Kidney (tissue), 13 donors: ENCODE measurements at regions not wholly inside any gene's neighbourhood (a gene's known extent, or its start where the extent isn't known, plus 50 kb on each side); places are given as distances from the start of the nearest gene placed in this dataset.

Experiments used
- DNase-seq, 5 donors: peaks; one replicate each; pipeline ENCODE4 v3.0.0-alpha.2; 2013 to 2020
- FAIRE-seq: peaks from 2 replicates; lab custom pipeline; 2012; peaks lifted over from hg19 to GRCh38; lab: Jason Lieb, UNC
- H3K27ac ChIP-seq, 2 donors: one replicate each; pipeline ENCODE4 v1.7.0; 2013; ENCODE audit warnings: low read depth in 2 of 2, low read length in 2 of 2, inconsistent platforms in 1 of 2
- H3K27me3 ChIP-seq: one replicate; pipeline ENCODE4 v1.7.1; 2013; ENCODE audit warnings: low read length, inconsistent platforms; ENCODE audit not compliant: control insufficient read depth, insufficient read depth
- H3K36me3 ChIP-seq, 3 donors: one replicate each; pipeline versions ENCODE4 v1.7.0 to v1.7.1; 2013; ENCODE audit warnings: low read length in 3 of 3, control low read depth in 1 of 3, inconsistent platforms in 1 of 3; ENCODE audit not compliant: insufficient read depth in 3 of 3, control insufficient read depth in 2 of 3
- H3K4me1 ChIP-seq, 3 donors: one replicate each; pipeline versions ENCODE4 v1.7.0 to v1.7.1; 2013; ENCODE audit warnings: low read length in 3 of 3, inconsistent platforms in 1 of 3, low read depth in 1 of 3; ENCODE audit not compliant: control insufficient read depth in 2 of 3, insufficient read depth in 2 of 3
- H3K4me3 ChIP-seq, 3 donors: one replicate each; pipeline versions ENCODE4 v1.7.0 to v1.8.1; 2013; ENCODE audit warnings: low read length in 3 of 3, control low read depth in 1 of 3, inconsistent platforms in 1 of 3
- H3K9ac ChIP-seq, 3 donors: one replicate each; pipeline versions ENCODE4 v1.7.0 to v1.7.1; 2013; ENCODE audit warnings: low read length in 3 of 3, control low read depth in 1 of 3, inconsistent platforms in 1 of 3
- H3K9me3 ChIP-seq, 3 donors: one replicate each; pipeline versions ENCODE4 v1.7.0 to v1.7.1; 2013; ENCODE audit warnings: low read length in 3 of 3, control low read depth in 1 of 3, inconsistent platforms in 1 of 3; ENCODE audit not compliant: control insufficient read depth in 2 of 3, insufficient read depth in 1 of 3
- intact Hi-C: fragments of 100-400 bp; cut with DNase I; formaldehyde crosslinking; loops from one replicate; pipeline ENCODE4 v1.11.1; 2022
- TF ChIP-seq, protein P1 (sequence below): IDR thresholded peaks from 3 replicates; pipeline ENCODE4 v1.5.1; 2012; ENCODE audit warnings: mild to moderate bottlenecking, moderate library complexity, borderline replicate concordance; ENCODE audit not compliant: insufficient read depth; ENCODE audit errors: extremely low read depth
- donor health status: control.
- donor health status: control.
- donor health status: control.
- donor health status: control.
- donor health status: control.
- donor health status: DM: yes; HTN: yes; CAD: no.
- donor health status: Normal renal cell carcinoma (clear cell type).

GRCh38 chr2:60335533-60336237, 217.8 kb downstream of the BCL11A start:
- no peaks in the 10 kb centered on the region for H3K9me3 ChIP-seq
- no peak for FAIRE-seq

DNA sequence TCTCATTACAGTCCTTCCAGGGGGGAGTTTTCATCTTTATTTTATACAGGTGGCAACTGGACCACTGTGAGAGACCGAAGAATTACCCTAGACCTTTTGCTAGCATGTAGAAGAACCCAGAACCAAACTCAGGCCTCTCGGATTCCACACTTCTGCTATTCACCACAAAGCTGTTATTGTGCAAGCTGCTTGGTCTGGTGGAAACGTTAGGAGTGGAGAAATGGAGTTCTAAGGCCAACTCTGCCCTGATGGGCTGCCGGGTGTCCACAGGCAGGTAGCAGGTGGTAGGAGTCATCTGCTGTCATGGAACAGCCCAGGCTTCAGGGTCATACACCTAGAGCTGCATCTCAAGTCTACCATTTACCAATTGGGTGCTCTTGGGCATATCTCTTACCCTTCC, 218.8 kb downstream of the BCL11A start:
- intact Hi-C loops: no loop called here

More at GRCh38 chr2:60335533-60336237, 217.8 kb downstream of the BCL11A start:
- H3K36me3 ChIP-seq: no peaks in the 10 kb centered on the region
- H3K27ac ChIP-seq: no peak overlapping the region
- peak in 1 of 5 donors; percentile 14 for DNase-seq
- no peaks in the 10 kb centered on the region for H3K4me1 ChIP-seq
- intact Hi-C loops: no loop called here
- no peak overlapping the region for H3K9ac ChIP-seq
- no peaks in the 10 kb centered on the region for H3K27me3 ChIP-seq
- no peak overlapping the region for H3K4me3 ChIP-seq
- TF ChIP-seq, protein P1, sequence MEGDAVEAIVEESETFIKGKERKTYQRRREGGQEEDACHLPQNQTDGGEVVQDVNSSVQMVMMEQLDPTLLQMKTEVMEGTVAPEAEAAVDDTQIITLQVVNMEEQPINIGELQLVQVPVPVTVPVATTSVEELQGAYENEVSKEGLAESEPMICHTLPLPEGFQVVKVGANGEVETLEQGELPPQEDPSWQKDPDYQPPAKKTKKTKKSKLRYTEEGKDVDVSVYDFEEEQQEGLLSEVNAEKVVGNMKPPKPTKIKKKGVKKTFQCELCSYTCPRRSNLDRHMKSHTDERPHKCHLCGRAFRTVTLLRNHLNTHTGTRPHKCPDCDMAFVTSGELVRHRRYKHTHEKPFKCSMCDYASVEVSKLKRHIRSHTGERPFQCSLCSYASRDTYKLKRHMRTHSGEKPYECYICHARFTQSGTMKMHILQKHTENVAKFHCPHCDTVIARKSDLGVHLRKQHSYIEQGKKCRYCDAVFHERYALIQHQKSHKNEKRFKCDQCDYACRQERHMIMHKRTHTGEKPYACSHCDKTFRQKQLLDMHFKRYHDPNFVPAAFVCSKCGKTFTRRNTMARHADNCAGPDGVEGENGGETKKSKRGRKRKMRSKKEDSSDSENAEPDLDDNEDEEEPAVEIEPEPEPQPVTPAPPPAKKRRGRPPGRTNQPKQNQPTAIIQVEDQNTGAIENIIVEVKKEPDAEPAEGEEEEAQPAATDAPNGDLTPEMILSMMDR: no peak

DNA sequence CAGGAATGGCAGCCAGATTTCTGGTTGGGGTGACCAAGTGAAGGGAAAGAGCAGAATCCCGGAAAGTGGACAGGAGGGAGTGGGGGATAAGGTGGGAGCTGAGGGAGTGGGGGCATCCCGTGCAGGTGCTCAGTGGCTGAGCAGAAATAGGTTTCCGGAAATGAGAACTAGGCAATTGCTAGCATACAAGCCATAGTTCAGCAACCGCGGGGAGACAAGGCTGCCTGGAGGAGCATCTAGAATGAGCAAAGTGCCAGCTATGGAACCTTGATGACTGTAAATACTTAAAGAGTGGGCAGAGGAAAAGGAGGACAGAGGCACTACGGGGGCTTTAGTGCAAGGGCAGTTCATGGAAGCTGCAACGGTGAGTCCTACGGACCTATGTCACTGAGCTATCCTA, 220.2 kb downstream of the BCL11A start:
- Histone ChIP-seq H3K27ac (no peak overlapping the region), H3K9ac (no peak overlapping the region), H3K27me3 (no peaks in the 10 kb centered on the region), H3K36me3 (no peaks in the 10 kb centered on the region), H3K4me1 (no peaks in the 10 kb centered on the region), H3K4me3 (no peak overlapping the region), H3K9me3 (no peaks in the 10 kb centered on the region)
- TF ChIP-seq, protein P1: no peak
- intact Hi-C loops: no loop called here
- DNase-seq: no peak
- FAIRE-seq: no peak

More for the DNA sequence above, 218.8 kb downstream of the BCL11A start:
- Histone ChIP-seq H3K36me3 (no peaks in the 10 kb centered on the region), H3K9me3 (no peaks in the 10 kb centered on the region), H3K27me3 (no peaks in the 10 kb centered on the region), H3K27ac (no peak overlapping the region), H3K4me3 (no peak overlapping the region), H3K4me1 (no peaks in the 10 kb centered on the region), H3K9ac (no peak overlapping the region)
- DNase-seq (no peak), FAIRE-seq (no peak)
- TF ChIP-seq, protein P1: no peak
